ENCODE measurements at regions not wholly inside any gene's neighbourhood (a gene's known extent, or its start where the extent isn't known, plus 50 kb on each side); places are given as distances from the start of the nearest gene placed in this dataset.
A peak's percentile ranks its signal among the peaks of the same experiment; 100 is the strongest.
"Not testable (repeated sequence)": the region's sequence is repeated elsewhere in the genome, so short reads cannot be mapped to it uniquely, and the experiment has no call there.

- H3K4me3 ChIP-seq (ENCODE audit: control insufficient read depth, low read depth, low read length); DNase-seq (ENCODE audit: low read depth): not testable (repeated sequence)
These were observed 403.6 kb downstream of the RPIA start for GRCh38 chr2:89095060-89095459.

GRCh38 chr2:89102587-89102986 lies 411.1 kb downstream of the RPIA start:
- DNase-seq (ENCODE audit: low read depth) = not testable (repeated sequence)

GRCh38 chr2:89106369-89107019 lies 415.0 kb downstream of the RPIA start:
- not testable (repeated sequence) for H3K4me3 ChIP-seq (ENCODE audit: control insufficient read depth, low read depth, low read length); DNase-seq (ENCODE audit: low read depth)

More at GRCh38 chr2:89102587-89102986, 411.1 kb downstream of the RPIA start:
- H3K4me3 ChIP-seq (ENCODE audit: control insufficient read depth, low read depth, low read length) = not testable (repeated sequence)

DNA sequence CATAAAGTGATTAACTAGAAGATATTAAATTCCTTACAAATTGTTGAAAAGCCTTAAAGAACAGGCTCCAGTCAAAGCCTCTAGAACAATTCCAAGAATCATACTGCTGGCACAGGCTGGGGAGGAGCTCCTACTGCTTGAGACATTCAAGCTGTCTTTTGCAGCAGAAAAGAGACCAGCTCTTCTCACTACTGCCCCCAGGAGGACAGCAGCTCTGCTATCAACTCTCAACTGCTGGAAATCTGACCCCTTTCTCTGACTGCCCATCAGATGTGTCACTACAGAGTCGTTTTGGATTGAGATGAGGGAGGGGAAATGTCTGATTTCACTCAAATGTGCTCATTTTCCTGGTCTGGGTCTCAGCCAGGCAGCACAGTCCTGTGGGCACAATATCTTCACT lies 421.0 kb downstream of the RPIA start:
- peak; percentile 30 for TF ChIP-seq CTCF (IDR thresholded peaks at IDR 0.05; ENCODE audit: control insufficient read depth, insufficient read depth, low read depth, low read length, missing control alignments)
- H3K4me3 ChIP-seq (ENCODE audit: control insufficient read depth, low read depth, low read length); DNase-seq (ENCODE audit: low read depth): not testable (repeated sequence)

- not testable (repeated sequence) for DNase-seq (ENCODE audit: low read depth); H3K4me3 ChIP-seq (ENCODE audit: control insufficient read depth, low read depth, low read length)
These were observed 421.8 kb downstream of the RPIA start for GRCh38 chr2:89113286-89113685.

GRCh38 chr2:89129440-89129839 lies 438.0 kb downstream of the RPIA start:
- not testable (repeated sequence) for H3K4me3 ChIP-seq (ENCODE audit: control insufficient read depth, low read depth, low read length); DNase-seq (ENCODE audit: low read depth)

GRCh38 chr2:89130665-89131308 lies 439.3 kb downstream of the RPIA start:
- not testable (repeated sequence) for DNase-seq (ENCODE audit: low read depth); H3K4me3 ChIP-seq (ENCODE audit: control insufficient read depth, low read depth, low read length)

GRCh38 chr2:89142959-89143358 lies 451.5 kb downstream of the RPIA start:
- not testable (repeated sequence) for H3K4me3 ChIP-seq (ENCODE audit: control insufficient read depth, low read depth, low read length); DNase-seq (ENCODE audit: low read depth)

GRCh38 chr2:89145342-89145741 lies 453.9 kb downstream of the RPIA start:
- DNase-seq (ENCODE audit: low read depth); H3K4me3 ChIP-seq (ENCODE audit: control insufficient read depth, low read depth, low read length): not testable (repeated sequence)

DNA sequence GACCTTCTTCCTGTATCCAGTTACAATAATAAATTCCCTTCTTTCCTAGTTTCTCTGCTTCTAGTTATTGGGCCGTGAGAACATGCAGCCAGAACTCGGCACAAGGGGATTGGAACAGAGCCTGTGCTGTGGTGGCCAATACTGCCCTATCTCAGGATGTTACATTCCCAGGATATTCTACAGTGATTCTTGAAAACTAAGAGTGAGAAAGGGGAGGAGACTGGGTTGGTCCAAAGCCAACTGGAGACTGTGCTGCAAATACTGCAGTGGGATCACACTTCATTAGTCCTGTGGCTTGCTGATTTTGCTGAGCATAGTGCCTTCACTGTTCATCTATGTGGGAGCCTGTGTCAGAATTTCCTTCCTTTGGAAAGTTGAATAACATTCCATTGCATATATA lies 456.8 kb downstream of the RPIA start:
- not testable (repeated sequence) for H3K4me3 ChIP-seq (ENCODE audit: control insufficient read depth, low read depth, low read length); DNase-seq (ENCODE audit: low read depth)

GRCh38 chr2:89151699-89152098 lies 460.2 kb downstream of the RPIA start:
- DNase-seq (ENCODE audit: low read depth); H3K4me3 ChIP-seq (ENCODE audit: control insufficient read depth, low read depth, low read length): not testable (repeated sequence)

GRCh38 chr2:89152501-89152900 lies 461.0 kb downstream of the RPIA start:
- DNase-seq (ENCODE audit: low read depth); H3K4me3 ChIP-seq (ENCODE audit: control insufficient read depth, low read depth, low read length): not testable (repeated sequence)

DNA sequence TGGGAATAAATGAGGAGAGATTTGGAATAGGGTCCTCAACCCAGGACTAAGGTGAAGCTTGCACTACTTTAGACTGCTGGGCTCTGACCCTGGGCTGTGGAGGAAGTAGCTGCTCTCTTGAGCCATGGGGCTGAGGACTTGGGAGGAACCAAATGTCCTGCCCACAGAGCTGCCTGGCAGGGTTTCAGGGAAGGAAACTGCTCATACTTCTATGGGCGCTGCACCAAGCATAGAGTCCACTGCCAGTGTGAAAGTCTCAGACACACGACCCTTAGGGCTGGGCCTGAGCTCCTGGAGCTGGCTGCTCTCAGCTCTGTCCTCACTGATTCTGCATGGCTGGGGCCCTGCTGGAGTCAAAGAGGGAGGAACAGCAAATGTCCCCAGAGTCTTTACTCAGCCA lies 461.7 kb downstream of the RPIA start:
- not testable (repeated sequence) for H3K4me3 ChIP-seq (ENCODE audit: control insufficient read depth, low read depth, low read length); DNase-seq (ENCODE audit: low read depth)

Data from AG09309 (cell line).